ENCODE measurements at regions not wholly inside any gene's neighbourhood (a gene's known extent, or its start where the extent isn't known, plus 50 kb on each side); places are given as distances from the start of the nearest gene placed in this dataset.

GRCh38 chr9:29800821-29801220 lies 2227.5 kb upstream of the C9orf72 start:
- TF ChIP-seq CTCF (conservative IDR thresholded peaks at IDR 0.05 in 1 of 2, IDR thresholded peaks at IDR 0.05 in 1 of 2; ENCODE audit: extremely low read depth in 1 of 2, insufficient read depth in 1 of 2, low read depth in 1 of 2, low read length in 2 of 2) = no peak
- TF ChIP-seq EZH2 (IDR thresholded peaks at IDR 0.05; ENCODE audit: borderline replicate concordance, low read length) = no peak

All from mammary epithelial cell (primary cell).